HG03103 (cell line): ENCODE measurements at regions not wholly inside any gene's neighbourhood (a gene's known extent, or its start where the extent isn't known, plus 50 kb on each side); places are given as distances from the start of the nearest gene placed in this dataset.

Source experiments
- ATAC-seq: cut with Tn5 transposase; IDR thresholded peaks from one replicate; pipeline ENCODE4 v1.9.1; 2021; ENCODE audit warnings: low read depth; ENCODE audit not compliant: unreplicated experiment

DNA sequence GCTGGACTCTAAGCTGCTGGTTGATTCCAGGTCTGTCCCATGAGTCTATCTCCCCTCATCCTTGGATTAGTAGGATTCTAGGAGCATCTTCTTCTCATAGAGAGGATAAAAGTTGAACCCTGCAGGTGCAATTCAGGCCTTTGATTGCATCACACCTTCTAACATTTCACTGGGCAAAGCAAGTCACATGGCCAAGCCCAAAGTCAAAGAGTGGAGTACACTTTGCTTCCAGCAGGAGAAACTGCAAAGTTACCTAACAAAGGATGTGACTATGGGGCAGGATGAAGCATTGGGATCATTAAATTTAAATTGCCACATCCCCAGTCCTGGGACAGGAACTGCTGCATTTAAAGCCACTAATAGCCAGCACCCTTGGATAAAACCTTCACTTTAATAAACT lies 51.0 kb upstream of the EGFLAM start:
- ATAC-seq = no peak

GRCh38 chr5:38202741-38203140 lies 55.6 kb upstream of the EGFLAM start:
- ATAC-seq = no peak

DNA sequence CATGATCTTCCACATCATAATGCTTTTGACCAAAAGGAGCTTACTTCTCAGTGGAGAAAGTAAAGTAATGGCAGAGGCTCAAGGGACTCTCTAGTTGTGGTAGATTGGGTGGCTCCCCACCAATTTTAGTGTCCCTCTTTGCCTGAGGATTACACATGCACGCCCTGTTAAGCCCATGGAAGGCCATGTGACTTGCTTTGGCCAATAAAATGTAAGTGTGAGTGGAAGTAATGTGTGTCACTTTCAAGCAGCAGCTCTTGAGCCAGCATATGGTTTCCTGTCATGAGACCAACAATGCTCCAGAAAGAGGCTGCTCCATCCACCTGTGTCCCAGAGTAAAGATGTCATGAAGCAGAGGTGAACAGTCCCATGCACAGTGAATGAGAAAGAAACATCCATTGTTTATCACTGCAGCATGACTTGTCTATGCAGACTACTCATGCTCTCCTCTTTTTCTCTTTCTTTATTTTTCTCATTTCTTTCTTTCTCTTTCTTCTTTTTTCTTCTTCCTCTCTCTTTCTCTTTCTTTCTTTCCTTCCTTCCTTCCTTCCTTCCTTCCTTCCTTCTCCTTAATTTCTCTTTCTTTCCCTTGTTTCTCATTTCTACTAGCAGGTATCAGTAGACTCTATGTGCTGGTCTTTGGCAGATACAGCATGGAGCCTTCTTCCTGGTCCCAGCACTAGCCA lies 57.3 kb upstream of the EGFLAM start:
- no peak for ATAC-seq

DNA sequence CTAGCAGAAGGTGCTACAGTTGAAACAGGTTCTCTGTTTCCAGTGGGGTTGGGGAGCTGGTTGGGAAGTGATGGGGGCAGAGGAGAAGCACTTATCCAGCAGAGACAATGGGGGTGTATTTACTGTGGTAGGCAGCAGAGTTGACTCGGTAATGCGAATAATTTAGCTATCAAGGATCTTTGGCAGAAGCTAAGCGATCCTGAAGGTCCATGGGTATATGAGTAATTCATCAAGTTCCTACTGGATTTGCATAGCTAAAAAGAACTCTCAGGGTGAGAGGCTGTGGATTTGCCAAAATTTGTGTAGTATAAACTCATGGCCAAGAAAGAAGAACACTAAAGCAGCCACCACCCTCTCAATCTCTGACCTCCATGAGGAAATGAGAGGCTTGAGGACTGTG lies 61.2 kb upstream of the EGFLAM start:
- ATAC-seq = no peak

DNA sequence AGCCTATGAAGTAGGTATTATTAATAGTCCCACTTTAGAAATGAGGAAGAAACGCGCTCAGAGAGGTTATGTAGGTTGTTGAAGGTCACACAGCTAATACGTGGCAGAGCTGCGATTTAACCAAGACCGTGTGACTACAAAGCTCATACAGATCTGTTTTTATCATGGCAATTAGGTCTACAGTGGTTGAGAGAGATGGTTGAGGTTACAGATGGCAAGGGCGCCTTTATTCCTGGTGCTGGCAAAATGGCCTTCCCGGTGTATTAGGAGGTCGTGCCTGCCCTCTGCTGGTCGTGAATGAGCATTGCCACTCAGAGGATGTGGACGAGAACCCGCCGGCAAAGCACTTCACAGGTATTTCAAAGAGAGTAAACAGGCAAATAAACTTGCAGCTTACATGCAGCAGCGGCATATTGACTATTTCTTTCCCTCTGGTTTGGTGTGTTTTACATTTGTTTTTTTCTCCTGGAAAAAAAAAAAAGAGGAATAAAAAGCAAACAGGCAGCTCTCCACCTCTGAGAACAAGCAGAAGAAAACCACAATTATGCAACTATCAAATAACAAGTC lies 65.3 kb upstream of the EGFLAM start:
- peak; percentile 73 for ATAC-seq

GRCh38 chr5:38191693-38192092 lies 66.7 kb upstream of the EGFLAM start:
- ATAC-seq = no peak

DNA sequence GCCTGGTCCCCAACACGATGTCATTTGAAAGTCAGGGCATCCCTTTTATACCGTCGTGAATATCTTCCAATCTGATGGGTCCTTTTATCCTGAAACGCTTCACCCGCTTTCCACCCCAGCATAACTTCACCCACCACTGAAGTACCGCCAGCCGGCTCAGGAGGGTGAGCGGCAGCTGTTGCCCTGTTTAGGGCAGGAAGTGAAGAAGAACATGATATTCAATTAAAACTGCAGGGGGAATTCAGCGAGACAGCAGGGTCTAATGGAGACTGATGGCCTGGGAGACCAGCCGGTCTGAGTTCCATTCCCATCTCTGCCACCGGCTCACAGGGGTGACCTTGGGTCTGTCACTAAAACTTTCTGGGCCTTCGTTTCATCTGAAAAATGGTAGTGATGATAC lies 68.2 kb upstream of the EGFLAM start:
- ATAC-seq = no peak

- ATAC-seq = no peak
Observed at GRCh38 chr5:38189081-38189504, 69.3 kb upstream of the EGFLAM start.

DNA sequence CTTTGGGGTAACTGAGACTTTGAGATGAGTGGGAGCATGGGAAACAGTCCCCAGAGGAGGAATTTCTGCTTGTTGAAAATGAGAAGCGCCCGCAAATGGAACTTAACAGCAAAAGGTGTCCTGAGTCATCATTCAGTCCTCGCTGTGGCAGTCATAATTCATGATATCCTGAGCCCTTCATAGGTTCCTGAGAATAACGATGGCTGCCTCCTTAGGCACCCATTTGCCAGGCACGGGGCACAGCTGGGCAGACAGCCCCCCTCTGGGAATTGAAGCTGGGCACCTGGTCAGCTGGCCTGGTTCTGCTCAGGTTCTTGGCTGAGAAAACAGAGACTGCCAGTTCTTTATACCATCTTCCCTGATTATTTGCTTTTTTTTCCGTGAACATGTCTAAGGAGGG lies 69.8 kb upstream of the EGFLAM start:
- ATAC-seq = no peak

GRCh38 chr5:38187532-38187931 lies 70.8 kb upstream of the EGFLAM start:
- no peak for ATAC-seq

GRCh38 chr5:38184627-38185026 lies 73.7 kb upstream of the EGFLAM start:
- no peak for ATAC-seq

GRCh38 chr5:38182991-38183390 lies 75.4 kb upstream of the EGFLAM start:
- ATAC-seq = no peak

GRCh38 chr5:38168029-38168428 lies 90.3 kb upstream of the EGFLAM start:
- ATAC-seq = no peak

DNA sequence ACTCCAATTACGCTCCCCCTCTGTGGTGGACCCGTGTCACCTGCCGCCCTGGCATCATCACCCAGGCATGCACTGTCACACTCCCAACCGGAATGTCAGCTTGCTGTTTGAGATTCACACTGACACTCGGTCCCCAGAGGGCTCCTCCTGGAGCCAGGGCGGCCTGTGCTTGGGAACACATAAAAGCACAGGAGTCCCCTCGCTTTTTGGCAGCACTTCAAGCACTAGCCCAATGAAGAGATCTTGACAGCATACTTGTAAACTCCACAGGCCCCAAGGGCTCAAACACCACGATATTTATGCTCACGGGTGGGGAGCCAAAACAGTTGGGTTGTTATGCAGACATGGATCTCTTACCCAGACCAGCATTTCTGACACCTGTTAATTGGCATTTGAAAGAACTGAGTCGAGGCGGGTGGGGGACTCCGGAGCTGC lies 90.8 kb upstream of the EGFLAM start:
- no peak for ATAC-seq

GRCh38 chr5:38166832-38167231 lies 91.5 kb upstream of the EGFLAM start:
- no peak for ATAC-seq

- ATAC-seq = no peak
Observed at GRCh38 chr5:38165435-38165834, 92.9 kb upstream of the EGFLAM start.

DNA sequence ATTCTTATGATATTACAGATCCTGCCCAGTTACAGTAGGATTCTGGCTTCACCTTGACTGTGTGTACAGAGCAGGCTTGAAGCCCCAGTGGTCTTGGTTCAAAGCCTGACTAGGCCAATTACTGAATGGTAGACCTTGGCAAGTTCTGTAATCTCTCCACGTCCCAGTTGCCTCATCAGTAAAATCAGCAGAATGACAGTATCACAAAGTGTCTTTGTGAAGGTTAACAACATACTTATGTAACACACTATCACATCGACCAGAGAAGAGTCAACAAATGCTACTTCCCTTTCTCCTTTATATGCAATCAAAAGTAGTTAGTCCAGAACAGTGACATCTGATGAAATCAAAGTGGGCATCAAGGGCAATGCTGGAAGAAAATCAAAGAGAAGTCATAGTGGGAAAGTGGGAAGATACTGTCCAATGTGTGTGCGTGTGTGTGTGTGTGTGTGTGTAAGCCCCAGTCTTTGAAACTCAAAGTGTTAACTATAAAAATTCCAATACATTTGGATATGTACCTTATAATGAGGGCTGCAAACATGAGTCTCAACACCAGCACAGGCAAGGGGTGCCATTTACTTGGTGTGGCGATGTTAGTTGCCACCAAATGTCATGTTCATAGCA lies 93.5 kb upstream of the EGFLAM start:
- no peak for ATAC-seq

DNA sequence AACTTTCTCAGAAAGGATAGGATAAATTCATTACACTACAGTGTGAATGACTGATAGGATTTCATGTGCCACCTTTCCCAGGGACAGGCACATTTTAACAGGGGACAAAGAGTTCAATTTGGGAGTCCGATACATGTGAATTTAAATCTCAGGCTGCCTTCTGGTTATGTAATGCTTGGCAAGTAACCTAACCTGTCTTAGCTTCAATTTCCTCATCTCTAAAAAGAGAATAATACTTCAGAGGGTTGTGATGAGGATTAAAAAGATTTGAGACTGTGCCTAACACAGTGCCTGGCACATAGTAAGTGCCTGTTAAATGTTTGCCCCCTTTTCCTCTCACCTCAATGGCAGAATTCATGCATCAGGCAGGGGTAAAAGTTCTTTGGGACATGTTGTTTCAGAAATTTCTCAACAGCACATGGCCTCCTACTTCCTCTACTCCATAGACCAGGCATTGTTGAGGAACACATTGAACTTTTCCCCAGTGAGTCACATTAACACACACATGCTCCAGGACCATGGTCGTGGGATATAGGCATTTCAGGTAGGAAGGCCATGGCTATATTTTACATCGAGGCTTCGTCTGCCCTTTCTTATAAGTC lies 94.6 kb upstream of the EGFLAM start:
- no peak for ATAC-seq

DNA sequence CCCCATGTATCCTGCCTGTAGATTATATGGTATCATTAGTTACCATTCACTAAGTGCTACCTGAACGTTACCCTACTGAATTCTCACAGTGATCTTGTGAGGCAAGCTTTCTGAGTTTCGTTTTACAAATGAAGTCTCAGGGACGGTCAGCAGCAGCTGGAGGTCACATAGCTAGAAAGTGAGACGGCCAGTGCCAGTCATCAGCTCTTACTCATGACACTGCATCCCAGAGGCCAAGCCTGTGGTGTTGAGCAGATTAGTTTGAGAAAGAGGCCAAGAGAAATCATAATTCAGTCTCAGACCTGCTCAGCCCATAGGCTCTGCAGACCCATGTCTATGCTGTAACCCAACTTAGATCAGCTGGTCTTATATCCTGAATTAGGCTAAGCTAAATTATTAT lies 95.7 kb upstream of the EGFLAM start:
- no peak for ATAC-seq

DNA sequence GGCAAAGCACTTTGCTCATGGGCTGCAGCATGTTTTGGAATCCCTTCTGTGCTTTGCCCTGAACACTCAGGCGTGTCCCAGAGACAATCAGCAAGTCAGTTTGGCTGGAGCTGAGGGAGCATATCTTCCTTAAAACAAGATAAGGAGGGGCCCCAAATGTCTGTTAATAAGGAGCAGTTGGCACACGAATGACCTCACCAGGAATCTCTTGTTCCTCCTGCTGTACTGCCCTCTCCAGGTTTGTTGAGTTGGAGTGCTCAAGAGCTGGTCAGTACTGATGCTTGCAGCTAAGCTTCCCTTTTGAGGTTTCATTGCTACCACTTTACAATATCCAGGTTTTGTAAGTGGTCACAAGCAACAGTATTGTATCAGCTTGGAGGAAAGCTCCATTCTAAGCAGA lies 101.3 kb upstream of the EGFLAM start:
- no peak for ATAC-seq

GRCh38 chr5:38154615-38155204 lies 103.6 kb upstream of the EGFLAM start:
- no peak for ATAC-seq
